ENCODE measurements at regions not wholly inside any gene's neighbourhood (a gene's known extent, or its start where the extent isn't known, plus 50 kb on each side); places are given as distances from the start of the nearest gene placed in this dataset.

- Mint-ChIP-seq H3K27me3 (ENCODE audit: insufficient read depth) (no peaks in the 10 kb centered on the region), H3K4me3 (no peak overlapping the region), H3K9me3 (peaks cover 4% of the 10 kb centered on the region; the same call in 1 of the 2 replicates), H3K4me1 (ENCODE audit: low read depth) (peaks cover 32% of the 10 kb centered on the region), H3K36me3 (ENCODE audit: low read depth) (peaks cover 5% of the 10 kb centered on the region; the same call in 1 of the 2 replicates), H3K27ac (peak overlapping the region; percentile 32; the same call in 1 of the 2 replicates)
- DNase-seq, result no peak
- no peak for TF ChIP-seq CTCF (IDR thresholded peaks at IDR 0.05)
These were observed 150.4 kb upstream of the CCN2 start for GRCh38 chr6:132101535-132101934.

DNA sequence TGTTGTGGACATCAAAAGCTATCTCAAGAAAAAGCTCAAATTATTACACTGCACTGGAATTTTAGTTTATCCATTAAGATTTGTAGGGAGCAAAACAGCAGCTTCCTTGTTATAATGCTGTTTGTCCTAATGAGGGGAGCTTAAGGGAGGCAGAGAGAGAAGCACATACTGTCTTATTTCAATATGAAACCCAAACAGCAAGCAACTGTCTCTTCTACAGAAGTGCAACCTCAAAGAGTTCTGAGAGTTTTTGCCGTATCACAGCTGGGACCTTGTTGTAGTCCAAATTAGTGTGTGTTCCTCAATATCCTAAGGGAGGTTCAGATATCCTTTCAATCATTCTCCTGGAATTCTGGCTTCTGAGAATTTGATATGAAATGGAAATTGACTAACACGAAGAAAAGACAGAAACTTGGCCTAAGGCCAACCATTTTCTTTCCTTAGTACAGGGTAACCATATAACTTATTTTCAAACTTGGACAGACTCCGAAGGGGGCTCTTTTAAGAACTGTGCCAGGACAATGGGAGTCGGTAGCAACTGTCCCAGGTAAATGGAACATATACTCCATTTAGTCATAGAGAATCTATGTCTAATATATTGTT lies 149.3 kb upstream of the CCN2 start:
- DNase-seq, result no peak
- TF ChIP-seq CTCF (IDR thresholded peaks at IDR 0.05), result no peak
- H3K27me3 Mint-ChIP-seq (ENCODE audit: insufficient read depth), result no peaks in the 10 kb centered on the region
- H3K9me3 Mint-ChIP-seq, result peaks cover 4% of the 10 kb centered on the region; the same call in 1 of the 2 replicates
- H3K36me3 Mint-ChIP-seq (ENCODE audit: low read depth), result peaks cover 5% of the 10 kb centered on the region; the same call in 1 of the 2 replicates
- peaks cover 34% of the 10 kb centered on the region for H3K4me1 Mint-ChIP-seq (ENCODE audit: low read depth)
- no peak overlapping the region for H3K4me3 Mint-ChIP-seq
- no peak overlapping the region for H3K27ac Mint-ChIP-seq

GRCh38 chr6:132096996-132097395 lies 145.8 kb upstream of the CCN2 start:
- H3K27ac Mint-ChIP-seq, result no peak overlapping the region
- H3K27me3 Mint-ChIP-seq (ENCODE audit: insufficient read depth), result no peaks in the 10 kb centered on the region
- peaks cover 29% of the 10 kb centered on the region for H3K4me1 Mint-ChIP-seq (ENCODE audit: low read depth)
- TF ChIP-seq CTCF (IDR thresholded peaks at IDR 0.05), result no peak
- H3K36me3 Mint-ChIP-seq (ENCODE audit: low read depth), result 0 out of 2 replicates have a peak, but pooled peaks cover 4% of the 10 kb centered on the region
- peaks cover 6% of the 10 kb centered on the region; the same call in 1 of the 2 replicates for H3K9me3 Mint-ChIP-seq
- DNase-seq, result no peak
- no peak overlapping the region for H3K4me3 Mint-ChIP-seq

DNA sequence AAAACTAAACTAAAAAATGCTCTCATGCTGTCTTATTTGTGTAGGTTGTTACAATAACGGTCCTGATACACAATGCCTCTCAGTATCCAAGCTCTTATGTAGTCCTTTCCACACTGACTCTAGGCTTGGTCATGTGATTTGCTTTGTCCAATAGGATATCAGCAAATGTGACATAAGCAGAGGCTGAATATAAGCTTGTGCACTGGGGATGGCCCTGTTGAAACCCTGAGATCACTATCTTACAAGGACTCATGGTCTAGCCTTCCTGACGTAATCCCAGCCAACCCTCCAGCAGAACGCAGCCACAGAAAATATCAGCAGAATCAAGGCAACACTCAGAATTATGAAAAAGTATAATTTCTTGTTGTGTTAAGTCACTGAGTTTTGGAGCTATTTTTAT lies 145.1 kb upstream of the CCN2 start:
- H3K27me3 Mint-ChIP-seq (ENCODE audit: insufficient read depth), result no peaks in the 10 kb centered on the region
- H3K9me3 Mint-ChIP-seq, result peaks cover 6% of the 10 kb centered on the region; the same call in 1 of the 2 replicates
- no peak overlapping the region for H3K4me3 Mint-ChIP-seq
- H3K4me1 Mint-ChIP-seq (ENCODE audit: low read depth), result peaks cover 21% of the 10 kb centered on the region
- no peak for DNase-seq
- H3K27ac Mint-ChIP-seq, result no peak overlapping the region
- TF ChIP-seq CTCF (IDR thresholded peaks at IDR 0.05), result no peak
- H3K36me3 Mint-ChIP-seq (ENCODE audit: low read depth), result 0 out of 2 replicates have a peak, but pooled peaks cover 4% of the 10 kb centered on the region

GRCh38 chr6:132089173-132089572 lies 138.0 kb upstream of the CCN2 start:
- Mint-ChIP-seq H3K4me1 (ENCODE audit: low read depth) (peaks cover 46% of the 10 kb centered on the region), H3K36me3 (ENCODE audit: low read depth) (peaks cover 5% of the 10 kb centered on the region), H3K4me3 (no peak overlapping the region), H3K27ac (no peak overlapping the region), H3K9me3 (no peaks in the 10 kb centered on the region), H3K27me3 (ENCODE audit: insufficient read depth) (no peaks in the 10 kb centered on the region)
- TF ChIP-seq CTCF (IDR thresholded peaks at IDR 0.05), result no peak
- DNase-seq, result no peak

All from HFFc6 (cell line).